HepG2 (cell line): ENCODE measurements at regions not wholly inside any gene's neighbourhood (a gene's known extent, or its start where the extent isn't known, plus 50 kb on each side); places are given as distances from the start of the nearest gene placed in this dataset.

Experiments used
- GTF2F1 ChIP-seq: fragments of 150-350 bp; IDR thresholded peaks from 2 replicates; pipeline ENCODE4 v1.6.1; 2014; ENCODE audit warnings: low read length
- HOXA5 ChIP-seq: sonication (generic); formaldehyde crosslinking; IDR thresholded peaks from 2 replicates; pipeline ENCODE4 v1.4.0; 2020; ENCODE audit warnings: missing genetic modification reagents
- MXD1 ChIP-seq: sonication (generic); formaldehyde crosslinking; IDR thresholded peaks from 2 replicates; pipeline ENCODE4 v1.4.0; 2020; ENCODE audit warnings: mild to moderate bottlenecking, missing genetic modification reagents
- SMARCC2 ChIP-seq: fragments of 450-650 bp; IDR thresholded peaks from 2 replicates; pipeline ENCODE4 v1.6.1; 2017; ENCODE audit warnings: antibody characterized with exemption, mild to moderate bottlenecking
- TBL1XR1 ChIP-seq: fragments of 150-350 bp; IDR thresholded peaks from 2 replicates; pipeline ENCODE4 v1.6.1; 2014; ENCODE audit warnings: borderline replicate concordance, low read length; ENCODE audit not compliant: partially characterized antibody
- TFDP1 ChIP-seq: IDR thresholded peaks from 2 replicates; pipeline ENCODE4 v1.6.1; 2016; ENCODE audit warnings: missing compliant biosample characterization, missing genetic modification reagents, borderline replicate concordance
- TRIM24 ChIP-seq: sonication (generic); formaldehyde crosslinking; IDR thresholded peaks from 2 replicates; pipeline ENCODE4 v1.8.0; 2022; ENCODE audit warnings: mild to moderate bottlenecking, missing genetic modification reagents
- ZBTB40 ChIP-seq, 2 experiments: fragments of 450-650 bp in 1 of 2; sonication (generic) in 1 of 2; formaldehyde crosslinking in 1 of 2; IDR thresholded peaks; 2 replicates each; pipeline versions ENCODE4 v1.6.1 to v1.8.0; 2016 to 2022; ENCODE audit warnings: antibody characterized with exemption in 1 of 2, mild to moderate bottlenecking in 1 of 2, missing genetic modification reagents in 1 of 2
- ZNF234 ChIP-seq: sonication (generic); formaldehyde crosslinking; conservative IDR thresholded peaks from 2 replicates; pipeline ENCODE4 v1.5.1; 2020; ENCODE audit warnings: mild to moderate bottlenecking, missing genetic modification reagents
- ZNF557 ChIP-seq: sonication (generic); formaldehyde crosslinking; IDR thresholded peaks from 2 replicates; pipeline ENCODE4 v1.4.0; 2020; ENCODE audit warnings: missing genetic modification reagents
- ZNF605 ChIP-seq: sonication (generic); formaldehyde crosslinking; IDR thresholded peaks from 2 replicates; pipeline ENCODE4 v1.8.0; 2022; ENCODE audit warnings: mild to moderate bottlenecking, missing genetic modification reagents
- ZNF687 ChIP-seq: sonication (generic); formaldehyde crosslinking; IDR thresholded peaks from 2 replicates; pipeline ENCODE4 v1.5.1; 2020; ENCODE audit warnings: mild to moderate bottlenecking, missing genetic modification reagents, moderate library complexity

- TF ChIP-seq ZNF687 (CRISPR knock-in tag), result no peak
- peak; percentile 32; the same call in 1 of the 2 replicates for TF ChIP-seq TFDP1 (CRISPR knock-in tag)
- no peak; the same call in 1 of the 2 replicates for TF ChIP-seq ZNF605 (CRISPR knock-in tag)
- TF ChIP-seq TBL1XR1, result peak; percentile 60
- TF ChIP-seq ZNF557 (CRISPR knock-in tag), result no peak
- TF ChIP-seq ZBTB40 (IDR thresholded peaks at IDR 0.05), result 0 out of 2 replicates have a peak, but pooled peaks have one; percentile 4
- no peak for TF ChIP-seq ZBTB40 (CRISPR knock-in tag; IDR thresholded peaks at IDR 0.05)
- no peak for TF ChIP-seq MXD1 (CRISPR knock-in tag)
- TF ChIP-seq ZNF234 (CRISPR knock-in tag), result no peak
- 0 out of 2 replicates have a peak, but pooled peaks have one; percentile 47 for TF ChIP-seq HOXA5
- TF ChIP-seq GTF2F1, result peak; percentile 74; the same call in 1 of the 2 replicates
- TF ChIP-seq SMARCC2, result no peak
- no peak for TF ChIP-seq TRIM24 (CRISPR knock-in tag)
These were observed 132.2 kb downstream of the GPX5 start (continued) for GRCh38 chr6:28657769-28658465.
